Fibroblast of mammary gland (primary cell): ENCODE measurements at regions not wholly inside any gene's neighbourhood (a gene's known extent, or its start where the extent isn't known, plus 50 kb on each side); places are given as distances from the start of the nearest gene placed in this dataset.
A peak's percentile ranks its signal among the peaks of the same experiment; 100 is the strongest.

ENCODE experiments used
- DNase-seq: peaks from one replicate; pipeline ENCODE4 v3.0.0-alpha.2; 2010; ENCODE audit warnings: low read depth
- H3K4me3 ChIP-seq: 2 replicates; pipeline ENCODE4 v1.5.1; 2011; ENCODE audit warnings: low read depth, mild to moderate bottlenecking, low read length, moderate library complexity; ENCODE audit not compliant: control insufficient read depth
- CTCF ChIP-seq: conservative IDR thresholded peaks from 2 replicates; pipeline ENCODE4 v1.5.1; 2011; ENCODE audit warnings: low read depth, low read length, inconsistent platforms; ENCODE audit not compliant: control insufficient read depth, insufficient read depth

DNA sequence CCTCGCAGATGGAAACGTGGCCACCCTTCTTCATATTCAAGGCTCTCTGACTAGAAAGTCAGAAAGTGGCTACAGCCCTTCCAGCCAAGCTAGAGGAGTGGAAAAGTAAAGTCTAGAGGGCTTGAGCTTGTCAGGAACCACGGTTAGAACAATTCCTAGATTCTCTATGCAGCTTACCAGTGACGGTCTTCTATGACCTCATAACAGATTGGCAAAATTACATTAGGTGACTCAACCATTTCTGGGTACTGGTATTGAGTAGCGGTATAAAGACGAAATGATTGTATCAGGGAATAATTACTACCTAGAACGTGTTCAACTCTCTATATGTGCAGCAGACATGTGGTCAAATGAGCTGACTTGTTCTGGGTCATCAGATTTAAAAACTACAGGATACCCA, 155.0 kb upstream of the RUNX1 start:
- DNase-seq: peak; percentile 56
- TF ChIP-seq CTCF: no peak
- no peak overlapping the region for H3K4me3 ChIP-seq

GRCh38 chr21:35203093-35203977, 154.2 kb upstream of the RUNX1 start:
- no peak for TF ChIP-seq CTCF
- H3K4me3 ChIP-seq: no peak overlapping the region
- DNase-seq: peak; percentile 92

- no peak for TF ChIP-seq CTCF
- no peak overlapping the region for H3K4me3 ChIP-seq
- DNase-seq: peak; percentile 85
Measured at GRCh38 chr21:35202431-35202830, 153.3 kb upstream of the RUNX1 start.

- no peak for DNase-seq
- H3K4me3 ChIP-seq: no peak overlapping the region
- TF ChIP-seq CTCF: no peak
Measured at GRCh38 chr21:35201799-35202198, 152.7 kb upstream of the RUNX1 start.

DNA sequence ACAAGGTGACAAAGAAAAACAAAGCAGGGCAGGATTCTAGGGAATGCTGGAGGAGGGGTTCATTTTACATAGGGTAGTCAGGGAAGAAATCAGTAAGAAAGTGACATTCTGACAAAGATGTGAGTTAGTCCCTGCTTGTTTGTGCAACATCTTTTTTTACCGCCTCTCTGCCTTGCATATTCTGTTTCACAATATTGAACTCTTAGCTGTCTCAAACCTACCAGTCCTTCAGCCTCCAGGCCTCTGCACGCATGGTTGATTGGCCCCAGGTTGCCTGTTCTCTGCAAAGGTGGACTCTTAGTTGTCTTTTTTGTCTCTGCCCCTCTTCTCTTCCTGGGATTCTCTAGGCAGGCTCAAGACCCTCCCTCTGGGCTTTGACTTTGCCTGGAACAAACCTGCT, 152.2 kb upstream of the RUNX1 start:
- no peak for DNase-seq
- no peak for TF ChIP-seq CTCF

GRCh38 chr21:35199733-35200015, 150.6 kb upstream of the RUNX1 start:
- DNase-seq: no peak

More for the DNA sequence above, 152.2 kb upstream of the RUNX1 start:
- H3K4me3 ChIP-seq: no peak overlapping the region

More at GRCh38 chr21:35199733-35200015, 150.6 kb upstream of the RUNX1 start:
- no peak for TF ChIP-seq CTCF
- H3K4me3 ChIP-seq: no peak overlapping the region
